K562 (cell line): ENCODE measurements at regions not wholly inside any gene's neighbourhood (a gene's known extent, or its start where the extent isn't known, plus 50 kb on each side); places are given as distances from the start of the nearest gene placed in this dataset.

ENCODE experiments used
- ATAC-seq: fragments of 200-7000 bp; cut with Tn5 transposase; 3 replicates; pipeline ENCODE4 v1.9.1; 2020; ENCODE audit warnings: moderate library complexity
- BruUV-seq: library from RNA; stranded (reverse); fragments of 400-500 nt; replicated peaks from 2 replicates; lab custom pipeline; 2021; lab: Mats Ljungman, UMichigan
- CTCF ChIA-PET: fragments of 300-600 bp; formaldehyde crosslinking; extraction: SDS; loops from one replicate; lab custom pipeline; 2021; ENCODE audit warnings: low intra/inter-chr PET ratio; lab: Yijun Ruan, JAX
- POLR2A ChIA-PET: fragments of 300-600, 350-650 bp; sonication (Branson Sonifier 250); formaldehyde crosslinking; extraction: SDS; loops from one replicate; lab custom pipeline; 2021; ENCODE audit warnings: antibody characterized with exemption, inconsistent platforms; lab: Yijun Ruan, JAX
- DNase-seq, 4 experiments: peaks; one replicate each; pipeline versions ENCODE4 v3.0.0 to v3.0.0-alpha.2; 2011 to 2018; ENCODE audit warnings: low spot score in 3 of 4, mixed read lengths in 3 of 4; ENCODE audit errors: extremely low read depth in 1 of 4
- FAIRE-seq: peaks from 2 replicates; lab custom pipeline; 2011; peaks lifted over from hg19 to GRCh38; lab: Jason Lieb, UNC
- H2AFZ ChIP-seq: 2 replicates; pipeline ENCODE4 v1.6.0; 2011; ENCODE audit warnings: low read depth, low read length, control low read depth, inconsistent platforms
- H3K27ac ChIP-seq: fragments of 200-600 bp; 3 replicates; pipeline ENCODE4 v1.8.0; 2011; ENCODE audit warnings: low read depth, mild to moderate bottlenecking, control low read depth, inconsistent platforms, low read length, moderate library complexity, mixed read lengths; ENCODE audit errors: extremely low read depth
- H3K27me3 ChIP-seq, 2 experiments: fragments of 300-600 bp in 1 of 2; 2 replicates in 1 of 2; 3 replicates in 1 of 2; pipeline versions ENCODE4 v1.6.0 to v1.8.0; 2011; ENCODE audit warnings: inconsistent platforms in 2 of 2, low read length in 2 of 2, mild to moderate bottlenecking in 1 of 2, mixed read lengths in 1 of 2, moderate library complexity in 1 of 2; ENCODE audit not compliant: control insufficient read depth in 2 of 2, insufficient read depth in 2 of 2
- H3K36me3 ChIP-seq: fragments of 300-600 bp; 3 replicates; pipeline ENCODE4 v1.8.0; 2011; ENCODE audit warnings: mild to moderate bottlenecking, low read length, inconsistent platforms; ENCODE audit not compliant: control insufficient read depth, insufficient read depth
- H3K4me1 ChIP-seq, 2 experiments: fragments of 200-600 bp in 1 of 2; replicated peaks in 1 of 2; 2 replicates in 1 of 2; 3 replicates in 1 of 2; pipeline versions ENCODE4 v1.5.1 to v1.8.0; 2011; ENCODE audit warnings: inconsistent platforms in 2 of 2, low read length in 2 of 2, mild to moderate bottlenecking in 1 of 2, mixed read lengths in 1 of 2, moderate library complexity in 1 of 2; ENCODE audit not compliant: control insufficient read depth in 2 of 2, insufficient read depth in 2 of 2
- H3K4me2 ChIP-seq: 2 replicates; pipeline ENCODE4 v1.6.1; 2011; ENCODE audit warnings: low read length, control low read depth, inconsistent platforms, mixed read lengths; ENCODE audit not compliant: insufficient read depth
- H3K4me3 ChIP-seq: fragments of 200-600 bp; sonication (generic), shearing (Covaris generic); 2 replicates; pipeline ENCODE4 v1.5.1; 2016; ENCODE audit warnings: control low read depth, inconsistent platforms
- H3K79me2 ChIP-seq: fragments of 200-600 bp; 3 replicates; pipeline ENCODE4 v1.8.0; 2011; ENCODE audit warnings: low read length, inconsistent platforms; ENCODE audit not compliant: control insufficient read depth, insufficient read depth
- H3K9ac ChIP-seq, 2 experiments: 2 replicates each; pipeline versions ENCODE4 v1.6.0 to v1.6.1; 2011; ENCODE audit warnings: low read depth in 2 of 2, low read length in 2 of 2, control low read depth in 1 of 2, inconsistent platforms in 1 of 2, mild to moderate bottlenecking in 1 of 2, mixed read lengths in 1 of 2; ENCODE audit not compliant: insufficient read depth in 1 of 2
- H3K9me1 ChIP-seq: one replicate; pipeline ENCODE4 v1.6.0; 2011; ENCODE audit warnings: inconsistent platforms, mild to moderate bottlenecking, low read length, moderate library complexity; ENCODE audit not compliant: control insufficient read depth, insufficient read depth
- H3K9me3 ChIP-seq: replicated peaks from 2 replicates; pipeline ENCODE4 v1.5.1; 2011; ENCODE audit warnings: low read depth, low read length, inconsistent platforms; ENCODE audit not compliant: control insufficient read depth, insufficient read depth
- H4K20me1 ChIP-seq: replicated peaks from 2 replicates; pipeline ENCODE4 v1.6.1; 2011; ENCODE audit warnings: low read length, inconsistent platforms, mixed read lengths; ENCODE audit not compliant: control insufficient read depth, insufficient read depth
- CCAR2 ChIP-seq: fragments of 200-400 bp; formaldehyde crosslinking; IDR thresholded peaks from 2 replicates; pipeline ENCODE4 v1.6.1; 2017; ENCODE audit warnings: mild to moderate bottlenecking, low read depth, low read length
- CGGBP1 ChIP-seq: fragments of 250-450 bp; sonication (Bioruptor Pico); IDR thresholded peaks from 2 replicates; pipeline ENCODE4 v1.9.0; 2021; ENCODE audit warnings: mild to moderate bottlenecking
- CHD2 ChIP-seq: IDR thresholded peaks from 2 replicates; pipeline ENCODE4 v1.6.1; 2011; ENCODE audit warnings: low read depth, low read length
- CLOCK ChIP-seq: fragments of 250-450 bp; sonication (Bioruptor Pico); IDR thresholded peaks from 2 replicates; pipeline ENCODE4 v1.4.0; 2020; ENCODE audit warnings: mild to moderate bottlenecking, moderate library complexity, borderline replicate concordance
- ERF ChIP-seq: fragments of 450-650 bp; formaldehyde crosslinking; IDR thresholded peaks from 2 replicates; pipeline ENCODE4 v1.4.0; 2020; ENCODE audit warnings: mild to moderate bottlenecking, mixed read lengths
- HES1 ChIP-seq: fragments of 450-650 bp; IDR thresholded peaks from 2 replicates; pipeline ENCODE4 v1.6.1; 2016; ENCODE audit warnings: low read depth, mild to moderate bottlenecking, moderate library complexity
- HEY1 ChIP-seq: fragments of 250-450 bp; sonication (Bioruptor Pico); IDR thresholded peaks from 2 replicates; pipeline ENCODE4 v1.5.0; 2020; ENCODE audit warnings: mild to moderate bottlenecking, moderate library complexity, borderline replicate concordance
- KLF16 ChIP-seq: IDR thresholded peaks from 2 replicates; pipeline ENCODE4 v1.6.1; 2016; ENCODE audit warnings: antibody characterized with exemption
- NFATC3 ChIP-seq: fragments of 450-650 bp; IDR thresholded peaks from 2 replicates; pipeline ENCODE4 v1.6.1; 2017; ENCODE audit warnings: mild to moderate bottlenecking
- SAP30 ChIP-seq: fragments of 200-600 bp; sonication (generic); IDR thresholded peaks from 2 replicates; pipeline ENCODE4 v1.6.1; 2012; ENCODE audit warnings: borderline replicate concordance, low read depth, mild to moderate bottlenecking, moderate library complexity, low read length, control low read depth, inconsistent platforms; ENCODE audit not compliant: insufficient read depth, poor library complexity, severe bottlenecking
- SFPQ ChIP-seq: fragments of 200-400 bp; formaldehyde crosslinking; IDR thresholded peaks from 2 replicates; pipeline ENCODE4 v1.6.1; 2017; ENCODE audit warnings: mild to moderate bottlenecking, low read depth, low read length, moderate library complexity
- SMARCB1 ChIP-seq: IDR thresholded peaks from 2 replicates; pipeline ENCODE4 v1.6.1; 2011; ENCODE audit warnings: improper control_type of control experiment, low read depth; ENCODE audit not compliant: insufficient read length
- TRIM25 ChIP-seq: fragments of 450-650 bp; IDR thresholded peaks from 2 replicates; pipeline ENCODE4 v1.7.0; 2016; ENCODE audit warnings: borderline replicate concordance
- ZNF347 ChIP-seq: fragments of 450-650 bp; formaldehyde crosslinking; IDR thresholded peaks from 2 replicates; pipeline ENCODE4 v1.4.0; 2020; ENCODE audit warnings: low read depth, mild to moderate bottlenecking, moderate library complexity
- ZSCAN29 ChIP-seq: fragments of 450-650 bp; IDR thresholded peaks from 2 replicates; pipeline ENCODE4 v1.6.1; 2017
- WGBS: fragments of 100-300 bp; shearing (Covaris generic); methylation state at CpG from one replicate; pipeline ENCODE4 v1.1.6; 2016; ENCODE audit warnings: low coverage, mixed read lengths; ENCODE audit not compliant: insufficient coverage; ENCODE audit errors: missing lambda C conversion rate; 5-methylcytosine and 5-hydroxymethylcytosine counted together
- in situ Hi-C: fragments of 300-500 bp; cut with MboI; formaldehyde crosslinking; loops from 4 replicates; pipeline ENCODE4 v1.15.0; 2018; ENCODE audit warnings: inconsistent platforms, mixed read lengths
- intact Hi-C: fragments of 100-400 bp; cut with micrococcal nuclease; formaldehyde crosslinking; loops from 2 replicates; pipeline ENCODE4 v1.14.2; 2022

- in situ Hi-C loops: no loop called here
- ATAC-seq (peak; percentile 18; the same call in 1 of the 3 replicates), FAIRE-seq (no peak), DNase-seq (no peak)
- H3K27me3 ChIP-seq: no peaks in the 10 kb centered on the region
- intact Hi-C loops: no loop called here
- H3K4me1 ChIP-seq: no peaks in the 10 kb centered on the region; a peak in 2 of 5 replicates
- 0 out of 2 replicates have a peak overlapping the region, but pooled peaks have one; percentile 9 for H2AFZ ChIP-seq
- BruUV-seq: no TSS peak
- ChIA-PET CTCF (no interaction called here), POLR2A (interaction anchor here (0.6 kb wide), 1 partner anchor 1727 kb away, joined by 4 read pairs; no protein-coding TSS in a partner anchor)
- H3K4me3 ChIP-seq: no peak overlapping the region
- H4K20me1 ChIP-seq: no peaks in the 10 kb centered on the region
- no peak overlapping the region for H3K27ac ChIP-seq
- no peaks in the 10 kb centered on the region for H3K79me2 ChIP-seq
- no peaks in the 10 kb centered on the region for H3K9me1 ChIP-seq
- H3K9ac ChIP-seq: no peak overlapping the region
- 1% methylated on average over 6 of the region's 6 CpGs for WGBS
- peak overlapping the region; percentile 10; the same call in 1 of the 2 replicates for H3K4me2 ChIP-seq
- H3K9me3 ChIP-seq: no peaks in the 10 kb centered on the region
- TF ChIP-seq CLOCK (CRISPR knock-in tag) (no peak), SAP30 (no peak), TRIM25 (no peak), ZNF347 (no peak), HES1 (no peak), CGGBP1 (CRISPR knock-in tag) (no peak), SFPQ (no peak), KLF16 (no peak), ZSCAN29 (no peak), ERF (CRISPR knock-in tag) (no peak), CHD2 (no peak), HEY1 (no peak), CCAR2 (no peak), NFATC3 (no peak), SMARCB1 (no peak)
- H3K36me3 ChIP-seq: no peaks in the 10 kb centered on the region
These were observed 57.4 kb upstream of the CXADR start for GRCh38 chr21:17455451-17455850.
